ENCODE measurements at regions not wholly inside any gene's neighbourhood (a gene's known extent, or its start where the extent isn't known, plus 50 kb on each side); places are given as distances from the start of the nearest gene placed in this dataset.

GRCh38 chr1:214846276-214846675, 236.3 kb upstream of the KCNK2 start:
- Histone ChIP-seq H3K4me1 (ENCODE audit: insufficient read depth, poor library complexity, severe bottlenecking) (no peaks in the 10 kb centered on the region), H3K36me3 (ENCODE audit: low read depth) (no peaks in the 10 kb centered on the region), H3K27me3 (ENCODE audit: insufficient read depth, poor library complexity, severe bottlenecking) (no peaks in the 10 kb centered on the region), H3K27ac (ENCODE audit: poor library complexity, severe bottlenecking) (no peak overlapping the region), H3K4me3 (ENCODE audit: severe bottlenecking) (no peak overlapping the region), H3K9me3 (ENCODE audit: severe bottlenecking) (no peaks in the 10 kb centered on the region)
- ATAC-seq (ENCODE audit: low read depth) (no peak), DNase-seq (ENCODE audit: low spot score) (no peak)
- TF ChIP-seq CTCF (IDR thresholded peaks at IDR 0.05; ENCODE audit: poor library complexity, severe bottlenecking) = no peak

GRCh38 chr1:214847071-214847810, 235.3 kb upstream of the KCNK2 start:
- Histone ChIP-seq H3K27me3 (ENCODE audit: insufficient read depth, poor library complexity, severe bottlenecking) (no peaks in the 10 kb centered on the region), H3K4me3 (ENCODE audit: severe bottlenecking) (no peak overlapping the region), H3K36me3 (ENCODE audit: low read depth) (no peaks in the 10 kb centered on the region), H3K9me3 (ENCODE audit: severe bottlenecking) (no peaks in the 10 kb centered on the region), H3K27ac (ENCODE audit: poor library complexity, severe bottlenecking) (no peak overlapping the region), H3K4me1 (ENCODE audit: insufficient read depth, poor library complexity, severe bottlenecking) (no peaks in the 10 kb centered on the region)
- ATAC-seq (ENCODE audit: low read depth) (no peak), DNase-seq (ENCODE audit: low spot score) (no peak)
- no peak for TF ChIP-seq CTCF (IDR thresholded peaks at IDR 0.05; ENCODE audit: poor library complexity, severe bottlenecking)

- DNase-seq (ENCODE audit: low spot score) = no peak
- ATAC-seq (ENCODE audit: low read depth) = no peak
- H3K27me3 ChIP-seq (ENCODE audit: insufficient read depth, poor library complexity, severe bottlenecking) = no peaks in the 10 kb centered on the region
These were observed 234.4 kb upstream of the KCNK2 start for GRCh38 chr1:214848101-214848500.

GRCh38 chr1:214850432-214851050, 232.0 kb upstream of the KCNK2 start:
- H3K27me3 ChIP-seq (ENCODE audit: insufficient read depth, poor library complexity, severe bottlenecking) = no peaks in the 10 kb centered on the region
- DNase-seq (ENCODE audit: low spot score) = no peak
- no peak overlapping the region for H3K4me3 ChIP-seq (ENCODE audit: severe bottlenecking)
- H3K9me3 ChIP-seq (ENCODE audit: severe bottlenecking) = no peaks in the 10 kb centered on the region
- TF ChIP-seq CTCF (IDR thresholded peaks at IDR 0.05; ENCODE audit: poor library complexity, severe bottlenecking) = no peak
- no peak for ATAC-seq (ENCODE audit: low read depth)
- no peak overlapping the region for H3K27ac ChIP-seq (ENCODE audit: poor library complexity, severe bottlenecking)
- no peaks in the 10 kb centered on the region for H3K36me3 ChIP-seq (ENCODE audit: low read depth)
- H3K4me1 ChIP-seq (ENCODE audit: insufficient read depth, poor library complexity, severe bottlenecking) = no peaks in the 10 kb centered on the region

More at GRCh38 chr1:214848101-214848500, 234.4 kb upstream of the KCNK2 start:
- Histone ChIP-seq H3K4me1 (ENCODE audit: insufficient read depth, poor library complexity, severe bottlenecking) (no peaks in the 10 kb centered on the region), H3K9me3 (ENCODE audit: severe bottlenecking) (no peaks in the 10 kb centered on the region), H3K36me3 (ENCODE audit: low read depth) (no peaks in the 10 kb centered on the region), H3K27ac (ENCODE audit: poor library complexity, severe bottlenecking) (no peak overlapping the region), H3K4me3 (ENCODE audit: severe bottlenecking) (no peak overlapping the region)
- no peak for TF ChIP-seq CTCF (IDR thresholded peaks at IDR 0.05; ENCODE audit: poor library complexity, severe bottlenecking)

GRCh38 chr1:214853340-214853739, 229.2 kb upstream of the KCNK2 start:
- DNase-seq (ENCODE audit: low spot score) (no peak), ATAC-seq (ENCODE audit: low read depth) (no peak)
- Histone ChIP-seq H3K4me3 (ENCODE audit: severe bottlenecking) (no peak overlapping the region), H3K36me3 (ENCODE audit: low read depth) (no peaks in the 10 kb centered on the region), H3K27ac (ENCODE audit: poor library complexity, severe bottlenecking) (no peak overlapping the region), H3K27me3 (ENCODE audit: insufficient read depth, poor library complexity, severe bottlenecking) (no peaks in the 10 kb centered on the region), H3K4me1 (ENCODE audit: insufficient read depth, poor library complexity, severe bottlenecking) (no peaks in the 10 kb centered on the region), H3K9me3 (ENCODE audit: severe bottlenecking) (no peaks in the 10 kb centered on the region)
- no peak for TF ChIP-seq CTCF (IDR thresholded peaks at IDR 0.05; ENCODE audit: poor library complexity, severe bottlenecking)

Measured in RWPE2 (cell line).